Upper lobe of right lung (tissue), 1 donor: ENCODE measurements at regions not wholly inside any gene's neighbourhood (a gene's known extent, or its start where the extent isn't known, plus 50 kb on each side); places are given as distances from the start of the nearest gene placed in this dataset.

Experiments
- ATAC-seq: fragments of 200-7000 bp; cut with Tn5 transposase; one replicate; pipeline ENCODE4 v1.9.1; 2020; ENCODE audit warnings: mild to moderate bottlenecking, moderate library complexity
- DNase-seq: peaks from one replicate; pipeline ENCODE4 v3.0.0-alpha.2; 2020
- H3K27ac ChIP-seq: fragments of 200-600 bp; one replicate; pipeline ENCODE4 v1.8.0; 2022
- H3K27me3 ChIP-seq: fragments of 200-600 bp; one replicate; pipeline ENCODE4 v1.8.0; 2022; ENCODE audit warnings: mild to moderate bottlenecking
- H3K36me3 ChIP-seq: fragments of 200-600 bp; one replicate; pipeline ENCODE4 v1.8.0; 2022
- H3K4me1 ChIP-seq: fragments of 200-600 bp; one replicate; pipeline ENCODE4 v1.8.0; 2022
- H3K4me3 ChIP-seq: fragments of 200-600 bp; one replicate; pipeline ENCODE4 v1.8.0; 2022; ENCODE audit warnings: mild to moderate bottlenecking
- H3K9me3 ChIP-seq: fragments of 200-600 bp; one replicate; pipeline ENCODE4 v1.8.0; 2022
- CTCF ChIP-seq: fragments of 200-600 bp; IDR thresholded peaks from one replicate; pipeline ENCODE4 v1.8.0; 2022; ENCODE audit warnings: antibody characterized with exemption
- intact Hi-C: fragments of 100-400 bp; cut with DNase I; formaldehyde crosslinking; loops from one replicate; pipeline ENCODE4 v1.11.0; 2022
- donor health status: DM: no; HTN: yes; CAD: no; lungs with severe emphysema.

- no peaks in the 10 kb centered on the region for H3K27me3 ChIP-seq
- ATAC-seq (no peak), DNase-seq (no peak)
- no peak overlapping the region for H3K27ac ChIP-seq
- no peaks in the 10 kb centered on the region for H3K36me3 ChIP-seq
- intact Hi-C loops, result no loop called here
- TF ChIP-seq CTCF, result no peak
- no peaks in the 10 kb centered on the region for H3K9me3 ChIP-seq
- H3K4me1 ChIP-seq, result no peaks in the 10 kb centered on the region
- no peak overlapping the region for H3K4me3 ChIP-seq
Observed at GRCh38 chr2:14743861-14744260, 111.3 kb downstream of the LRATD1 start.

- H3K4me3 ChIP-seq, result no peak overlapping the region
- ATAC-seq (no peak), DNase-seq (no peak)
- H3K36me3 ChIP-seq, result no peaks in the 10 kb centered on the region
- intact Hi-C loops, result no loop called here
- H3K27me3 ChIP-seq, result no peaks in the 10 kb centered on the region
- TF ChIP-seq CTCF, result no peak
- H3K27ac ChIP-seq, result no peak overlapping the region
- no peaks in the 10 kb centered on the region for H3K4me1 ChIP-seq
- H3K9me3 ChIP-seq, result no peaks in the 10 kb centered on the region
Observed at GRCh38 chr2:14745288-14746076, 113.0 kb downstream of the LRATD1 start.

- Histone ChIP-seq H3K36me3 (no peaks in the 10 kb centered on the region), H3K9me3 (no peaks in the 10 kb centered on the region), H3K27me3 (no peaks in the 10 kb centered on the region), H3K4me3 (no peak overlapping the region), H3K4me1 (no peaks in the 10 kb centered on the region), H3K27ac (no peak overlapping the region)
- intact Hi-C loops, result no loop called here
- DNase-seq, result no peak
- no peak for ATAC-seq
- no peak for TF ChIP-seq CTCF
Observed at GRCh38 chr2:14746133-14746532, 113.6 kb downstream of the LRATD1 start.

- no peaks in the 10 kb centered on the region for H3K9me3 ChIP-seq
- H3K27me3 ChIP-seq, result no peaks in the 10 kb centered on the region
- TF ChIP-seq CTCF, result no peak
- intact Hi-C loops, result no loop called here
- no peaks in the 10 kb centered on the region for H3K4me1 ChIP-seq
- ATAC-seq, result no peak
- H3K27ac ChIP-seq, result no peak overlapping the region
- no peaks in the 10 kb centered on the region for H3K36me3 ChIP-seq
- H3K4me3 ChIP-seq, result no peak overlapping the region
- no peak for DNase-seq
Observed at GRCh38 chr2:14747447-14747846, 114.9 kb downstream of the LRATD1 start.

GRCh38 chr2:14749884-14750283, 117.4 kb downstream of the LRATD1 start:
- TF ChIP-seq CTCF, result no peak

More at GRCh38 chr2:14749884-14750283, 117.4 kb downstream of the LRATD1 start:
- H3K27me3 ChIP-seq, result no peaks in the 10 kb centered on the region
- no peak for ATAC-seq
- intact Hi-C loops, result no loop called here
- no peaks in the 10 kb centered on the region for H3K9me3 ChIP-seq
- H3K36me3 ChIP-seq, result no peaks in the 10 kb centered on the region
- H3K4me1 ChIP-seq, result no peaks in the 10 kb centered on the region
- H3K27ac ChIP-seq, result no peak overlapping the region
- DNase-seq, result no peak
- no peak overlapping the region for H3K4me3 ChIP-seq
